ENCODE measurements at regions not wholly inside any gene's neighbourhood (a gene's known extent, or its start where the extent isn't known, plus 50 kb on each side); places are given as distances from the start of the nearest gene placed in this dataset.

DNA sequence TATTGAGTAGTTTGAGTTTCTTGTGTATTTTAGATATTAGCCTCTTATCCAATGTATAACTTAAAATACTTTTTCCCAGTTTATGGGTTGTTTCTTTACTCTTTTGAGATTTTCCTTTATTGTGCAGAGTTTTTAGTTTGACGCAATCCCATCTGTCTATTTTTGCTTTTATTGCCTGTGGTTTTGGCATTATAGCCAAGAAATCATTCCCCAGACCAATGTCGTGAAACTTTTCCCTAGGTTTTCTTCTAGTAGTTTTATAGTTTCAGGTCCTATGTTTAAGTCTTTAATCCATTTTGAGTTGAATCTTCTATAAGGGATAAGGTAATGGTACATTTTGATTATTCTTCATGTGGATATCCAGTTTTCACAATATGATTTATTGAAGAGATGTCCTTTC is 87.6 kb downstream of the LEPR start:
- TF ChIP-seq, protein P1, sequence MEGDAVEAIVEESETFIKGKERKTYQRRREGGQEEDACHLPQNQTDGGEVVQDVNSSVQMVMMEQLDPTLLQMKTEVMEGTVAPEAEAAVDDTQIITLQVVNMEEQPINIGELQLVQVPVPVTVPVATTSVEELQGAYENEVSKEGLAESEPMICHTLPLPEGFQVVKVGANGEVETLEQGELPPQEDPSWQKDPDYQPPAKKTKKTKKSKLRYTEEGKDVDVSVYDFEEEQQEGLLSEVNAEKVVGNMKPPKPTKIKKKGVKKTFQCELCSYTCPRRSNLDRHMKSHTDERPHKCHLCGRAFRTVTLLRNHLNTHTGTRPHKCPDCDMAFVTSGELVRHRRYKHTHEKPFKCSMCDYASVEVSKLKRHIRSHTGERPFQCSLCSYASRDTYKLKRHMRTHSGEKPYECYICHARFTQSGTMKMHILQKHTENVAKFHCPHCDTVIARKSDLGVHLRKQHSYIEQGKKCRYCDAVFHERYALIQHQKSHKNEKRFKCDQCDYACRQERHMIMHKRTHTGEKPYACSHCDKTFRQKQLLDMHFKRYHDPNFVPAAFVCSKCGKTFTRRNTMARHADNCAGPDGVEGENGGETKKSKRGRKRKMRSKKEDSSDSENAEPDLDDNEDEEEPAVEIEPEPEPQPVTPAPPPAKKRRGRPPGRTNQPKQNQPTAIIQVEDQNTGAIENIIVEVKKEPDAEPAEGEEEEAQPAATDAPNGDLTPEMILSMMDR (IDR thresholded peaks at IDR 0.05; ENCODE audit: low read depth, low read length): no peak
- no peak overlapping the region for H3K4me3 ChIP-seq (ENCODE audit: low read depth, low read length)
- DNase-seq: no peak
- no peak overlapping the region for H3K27ac ChIP-seq
- no peaks in the 10 kb centered on the region for H3K36me3 ChIP-seq
- no peaks in the 10 kb centered on the region for H3K27me3 ChIP-seq (ENCODE audit: insufficient read depth, low read depth, severe bottlenecking)
- no peaks in the 10 kb centered on the region for H3K9me3 ChIP-seq (ENCODE audit: severe bottlenecking)

DNA sequence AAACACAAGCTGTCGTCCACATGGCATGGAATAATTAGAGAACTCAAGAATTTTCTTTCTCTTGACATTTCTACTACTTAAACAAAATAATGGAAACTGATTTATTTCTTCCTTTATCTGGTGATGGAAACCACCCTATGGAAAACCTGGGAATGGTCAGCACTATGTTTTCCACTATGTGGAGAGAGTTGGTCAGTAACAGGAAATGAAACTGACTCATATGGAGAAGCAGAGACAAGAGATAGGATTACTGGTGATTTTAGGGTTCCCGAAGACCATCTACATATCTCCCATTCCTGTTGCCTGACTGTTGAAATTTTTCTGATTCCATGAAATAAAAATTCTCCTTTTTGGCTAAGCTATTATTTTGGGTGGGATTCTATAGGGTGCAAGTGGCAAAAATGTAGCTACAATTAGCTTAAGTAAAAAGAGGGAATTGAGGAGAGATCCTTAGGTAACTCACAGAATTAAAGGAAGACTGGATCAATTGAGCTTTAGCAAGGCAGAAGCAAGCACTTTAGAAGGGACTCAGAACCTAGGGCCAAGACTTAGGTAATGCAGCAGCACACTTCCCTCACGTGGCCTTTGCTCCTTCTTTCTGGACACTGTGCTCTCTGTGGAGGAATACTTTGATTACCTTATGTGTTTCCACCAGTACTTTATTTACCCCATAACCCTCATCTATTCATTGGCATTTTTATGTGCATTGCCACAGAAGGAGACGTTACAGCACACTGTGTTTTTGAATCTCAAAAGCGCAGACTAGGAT is 89.6 kb downstream of the LEPR start:
- DNase-seq: no peak
- no peaks in the 10 kb centered on the region for H3K9me3 ChIP-seq (ENCODE audit: severe bottlenecking)
- H3K4me3 ChIP-seq (ENCODE audit: low read depth, low read length): no peak overlapping the region
- no peaks in the 10 kb centered on the region for H3K36me3 ChIP-seq
- TF ChIP-seq, protein P1 (IDR thresholded peaks at IDR 0.05; ENCODE audit: low read depth, low read length): no peak
- H3K27me3 ChIP-seq (ENCODE audit: insufficient read depth, low read depth, severe bottlenecking): no peaks in the 10 kb centered on the region
- no peak overlapping the region for H3K27ac ChIP-seq

DNA sequence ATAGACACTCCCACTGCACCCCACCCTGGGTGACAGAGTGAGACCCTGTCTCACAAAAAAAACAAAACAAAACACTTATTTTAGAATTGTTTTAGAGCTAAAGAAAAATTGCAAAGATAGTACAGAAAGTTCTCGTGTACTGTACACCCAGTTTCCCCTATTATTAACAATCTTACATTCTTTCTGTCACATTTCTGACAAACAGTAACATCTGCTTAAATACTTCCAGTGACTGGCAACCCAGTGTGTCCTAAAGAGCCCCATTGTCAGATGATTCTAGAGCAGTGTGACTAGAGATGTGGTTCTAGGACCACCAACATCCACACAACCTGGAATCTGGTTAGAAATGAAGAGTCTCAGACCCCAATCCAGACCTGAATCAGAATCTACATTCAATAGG is 90.5 kb downstream of the LEPR start:
- H3K36me3 ChIP-seq: no peaks in the 10 kb centered on the region
- no peaks in the 10 kb centered on the region for H3K9me3 ChIP-seq (ENCODE audit: severe bottlenecking)
- TF ChIP-seq, protein P1 (IDR thresholded peaks at IDR 0.05; ENCODE audit: low read depth, low read length): no peak
- no peaks in the 10 kb centered on the region for H3K27me3 ChIP-seq (ENCODE audit: insufficient read depth, low read depth, severe bottlenecking)
- DNase-seq: no peak
- H3K27ac ChIP-seq: no peak overlapping the region
- H3K4me3 ChIP-seq (ENCODE audit: low read depth, low read length): no peak overlapping the region

DNA sequence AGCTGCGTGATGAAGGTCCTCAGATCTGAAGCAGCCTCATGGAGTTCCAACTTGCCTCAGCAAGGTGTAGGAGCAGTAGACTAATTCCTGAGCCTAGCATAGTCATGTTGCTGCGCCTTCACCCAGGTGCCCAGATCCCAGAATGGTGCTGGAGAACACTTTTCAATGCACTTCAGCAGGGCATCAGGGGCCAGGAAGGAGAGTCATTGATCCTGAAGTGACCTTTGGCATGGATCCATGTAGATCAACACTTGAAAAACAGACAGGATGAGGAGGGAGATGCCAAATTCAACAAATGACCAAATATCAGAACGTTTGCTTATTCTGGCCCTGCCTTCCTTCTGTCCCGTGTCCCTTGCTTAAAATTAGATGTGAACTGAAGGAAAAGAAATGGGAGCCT is 91.9 kb downstream of the LEPR start:
- H3K27me3 ChIP-seq (ENCODE audit: insufficient read depth, low read depth, severe bottlenecking): no peaks in the 10 kb centered on the region
- H3K4me3 ChIP-seq (ENCODE audit: low read depth, low read length): no peak overlapping the region
- no peak for DNase-seq
- TF ChIP-seq, protein P1 (IDR thresholded peaks at IDR 0.05; ENCODE audit: low read depth, low read length): no peak
- no peaks in the 10 kb centered on the region for H3K36me3 ChIP-seq
- no peaks in the 10 kb centered on the region for H3K9me3 ChIP-seq (ENCODE audit: severe bottlenecking)
- no peak overlapping the region for H3K27ac ChIP-seq

DNA sequence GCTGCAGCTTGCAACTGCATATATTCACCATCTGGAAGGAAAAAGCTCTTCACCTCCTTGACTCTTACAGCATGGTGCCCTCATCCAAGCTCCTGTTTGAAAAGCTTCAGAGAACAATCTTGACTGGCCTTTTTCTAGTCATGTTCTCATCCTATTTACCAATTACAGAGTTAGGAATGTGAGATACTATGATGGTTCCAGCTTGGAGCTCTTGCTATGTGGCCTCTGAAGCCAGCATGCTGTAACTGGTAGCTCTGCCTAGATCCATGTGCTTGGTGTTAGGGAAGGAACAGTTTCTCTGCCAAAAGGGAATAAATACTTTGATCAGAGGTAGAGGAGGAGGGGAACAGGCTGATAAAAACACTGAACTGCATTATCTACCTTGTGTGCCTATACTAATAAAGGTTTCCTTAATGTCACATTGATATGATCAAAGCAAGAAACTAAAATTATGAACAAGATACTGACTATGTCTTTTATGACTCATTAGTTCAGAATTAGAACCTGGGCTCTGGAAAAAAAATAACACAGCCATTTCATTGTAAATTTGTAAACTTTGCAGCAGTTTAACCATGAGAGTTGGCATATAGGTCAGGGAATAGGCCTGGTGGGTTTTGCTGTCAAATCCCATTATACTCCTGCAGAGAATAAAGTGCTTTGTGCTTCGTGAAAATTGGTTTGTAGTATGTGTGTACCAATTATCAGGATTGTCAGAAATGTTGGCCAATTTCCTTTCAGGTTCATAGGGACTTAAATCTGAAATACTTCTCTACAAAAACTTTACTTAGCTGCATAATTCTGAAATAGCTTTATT is 92.7 kb downstream of the LEPR start:
- TF ChIP-seq, protein P1 (IDR thresholded peaks at IDR 0.05; ENCODE audit: low read depth, low read length): no peak
- Histone ChIP-seq H3K4me3 (ENCODE audit: low read depth, low read length) (no peak overlapping the region), H3K27ac (no peak overlapping the region), H3K9me3 (ENCODE audit: severe bottlenecking) (no peaks in the 10 kb centered on the region), H3K36me3 (no peaks in the 10 kb centered on the region), H3K27me3 (ENCODE audit: insufficient read depth, low read depth, severe bottlenecking) (no peaks in the 10 kb centered on the region)
- no peak for DNase-seq

Measured in WERI-Rb-1 (cell line).